Caco-2 (cell line): ENCODE measurements at regions not wholly inside any gene's neighbourhood (a gene's known extent, or its start where the extent isn't known, plus 50 kb on each side); places are given as distances from the start of the nearest gene placed in this dataset.
A peak's percentile ranks its signal among the peaks of the same experiment; 100 is the strongest.

Experiments used
- BruUV-seq: library from RNA; stranded (reverse); fragments of 400-500 nt; replicated peaks from 2 replicates; lab custom pipeline; 2021; lab: Mats Ljungman, UMichigan
- CTCF ChIA-PET: fragments of 300-600 bp; sonication (Branson Sonifier 250); formaldehyde crosslinking; loops from one replicate; lab custom pipeline; 2022; ENCODE audit warnings: antibody characterized with exemption; lab: Charles Lee
- POLR2A ChIA-PET: fragments of 300-600 bp; sonication (Branson Sonifier 250); formaldehyde crosslinking; loops from one replicate; lab custom pipeline; 2022; ENCODE audit warnings: antibody characterized with exemption; lab: Charles Lee
- DNase-seq, 2 experiments: peaks; one replicate each; pipeline versions ENCODE4 v3.0.0 to v3.0.0-alpha.2; 2020 to 2022
- H3K27me3 ChIP-seq: replicated peaks from 2 replicates; pipeline ENCODE4 v1.6.0; 2011; ENCODE audit warnings: low read length; ENCODE audit not compliant: control insufficient read depth, insufficient read depth
- H3K36me3 ChIP-seq: 2 replicates; pipeline ENCODE4 v1.5.1; 2011; ENCODE audit warnings: low read length; ENCODE audit not compliant: control insufficient read depth, insufficient read depth
- H3K4me1 ChIP-seq: fragments of 250-450 bp; sonication (Bioruptor Pico); 2 replicates; pipeline ENCODE4 v1.5.1; 2020; ENCODE audit warnings: mild to moderate bottlenecking
- H3K4me3 ChIP-seq: 2 replicates; pipeline ENCODE4 v1.5.1; 2011; ENCODE audit warnings: low read depth, mild to moderate bottlenecking, control low read depth, low read length
- H3K9me3 ChIP-seq: fragments of 250-450 bp; sonication (Bioruptor Pico); 2 replicates; pipeline ENCODE4 v1.5.1; 2020; ENCODE audit warnings: mild to moderate bottlenecking, moderate library complexity
- H3K27ac Mint-ChIP-seq: one replicate; pipeline ENCODE4 v1.8.0; 2022; ENCODE audit warnings: mixed read lengths; ENCODE audit not compliant: unreplicated experiment
- H3K27me3 Mint-ChIP-seq: one replicate; pipeline ENCODE4 v1.8.0; 2022; ENCODE audit warnings: mixed read lengths; ENCODE audit not compliant: insufficient read depth, unreplicated experiment
- H3K36me3 Mint-ChIP-seq: one replicate; pipeline ENCODE4 v1.8.0; 2022; ENCODE audit warnings: mild to moderate bottlenecking, mixed read lengths; ENCODE audit not compliant: insufficient read depth, unreplicated experiment
- H3K4me1 Mint-ChIP-seq: one replicate; pipeline ENCODE4 v1.8.0; 2022; ENCODE audit warnings: low read depth, mixed read lengths; ENCODE audit not compliant: unreplicated experiment
- H3K4me3 Mint-ChIP-seq: one replicate; pipeline ENCODE4 v1.8.0; 2022; ENCODE audit warnings: mild to moderate bottlenecking, moderate library complexity, mixed read lengths; ENCODE audit not compliant: unreplicated experiment
- H3K9me3 Mint-ChIP-seq: one replicate; pipeline ENCODE4 v1.8.0; 2022; ENCODE audit warnings: mixed read lengths; ENCODE audit not compliant: unreplicated experiment
- CTCF ChIP-seq, 2 experiments: fragments of 200-600 bp in 1 of 2; IDR thresholded peaks; 1 replicate in 1 of 2; 2 replicates in 1 of 2; pipeline versions ENCODE4 v1.5.1 to v1.8.0; 2011 to 2022; ENCODE audit warnings: antibody characterized with exemption in 1 of 2, control low read depth in 1 of 2, inconsistent platforms in 1 of 2, low read depth in 1 of 2, low read length in 1 of 2, mild to moderate bottlenecking in 1 of 2, moderate library complexity in 1 of 2; ENCODE audit not compliant: insufficient read depth in 1 of 2, severe bottlenecking in 1 of 2, unreplicated experiment in 1 of 2
- intact Hi-C: fragments of 100-400 bp; cut with micrococcal nuclease; formaldehyde crosslinking; loops from one replicate; pipeline ENCODE4 v1.10.0; 2022; ENCODE audit not compliant: unreplicated experiment

DNA sequence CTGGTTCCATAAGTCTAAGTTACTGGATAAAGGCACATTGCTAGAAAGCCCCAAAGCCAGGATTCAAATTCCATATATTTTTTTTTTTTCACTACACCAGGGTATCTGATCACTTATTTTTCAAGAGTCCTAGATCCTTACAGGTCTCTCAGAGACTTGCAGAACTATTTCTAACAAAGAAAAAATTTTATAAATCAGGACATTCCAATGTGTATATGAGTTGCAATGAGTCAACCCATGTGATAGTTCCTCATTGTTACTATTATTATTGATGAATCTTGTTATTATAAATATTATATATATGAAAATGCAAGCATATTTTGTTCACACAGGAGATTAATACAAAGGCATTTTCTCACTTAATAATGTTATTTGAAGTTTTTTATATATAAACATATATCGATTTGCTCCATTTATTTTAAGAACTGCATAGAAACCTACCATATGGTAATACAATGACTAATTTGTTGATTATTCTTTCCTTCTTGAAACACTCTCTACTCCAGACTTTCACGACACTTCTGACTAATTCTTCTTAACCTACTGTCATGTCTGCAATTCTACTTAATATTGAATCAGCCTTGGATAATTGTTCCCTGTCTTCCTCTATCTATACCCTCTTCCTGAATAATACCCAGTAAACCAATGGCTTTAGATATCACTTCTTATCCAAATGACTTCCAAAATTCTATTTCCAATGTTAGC is 968.4 kb upstream of the NRXN1 start:
- no peaks in the 10 kb centered on the region for H3K9me3 ChIP-seq
- no TSS peak for BruUV-seq
- Mint-ChIP-seq H3K36me3 (no peaks in the 10 kb centered on the region), H3K9me3 (peaks cover 8% of the 10 kb centered on the region), H3K4me1 (no peaks in the 10 kb centered on the region), H3K4me3 (no peak overlapping the region), H3K27ac (no peak overlapping the region), H3K27me3 (no peaks in the 10 kb centered on the region)
- H3K4me3 ChIP-seq, result no peak overlapping the region
- intact Hi-C loops, result no loop called here
- no peak for TF ChIP-seq CTCF (IDR thresholded peaks at IDR 0.05; ENCODE audit: insufficient read depth in 1 of 2, low read depth in 1 of 2, low read length in 1 of 2, severe bottlenecking in 1 of 2, unreplicated experiment in 1 of 2)
- H3K27me3 ChIP-seq, result no peaks in the 10 kb centered on the region
- no peaks in the 10 kb centered on the region for H3K4me1 ChIP-seq
- ChIA-PET POLR2A (no interaction called here), CTCF (no interaction called here)
- no peak for DNase-seq
- H3K36me3 ChIP-seq, result no peaks in the 10 kb centered on the region

DNA sequence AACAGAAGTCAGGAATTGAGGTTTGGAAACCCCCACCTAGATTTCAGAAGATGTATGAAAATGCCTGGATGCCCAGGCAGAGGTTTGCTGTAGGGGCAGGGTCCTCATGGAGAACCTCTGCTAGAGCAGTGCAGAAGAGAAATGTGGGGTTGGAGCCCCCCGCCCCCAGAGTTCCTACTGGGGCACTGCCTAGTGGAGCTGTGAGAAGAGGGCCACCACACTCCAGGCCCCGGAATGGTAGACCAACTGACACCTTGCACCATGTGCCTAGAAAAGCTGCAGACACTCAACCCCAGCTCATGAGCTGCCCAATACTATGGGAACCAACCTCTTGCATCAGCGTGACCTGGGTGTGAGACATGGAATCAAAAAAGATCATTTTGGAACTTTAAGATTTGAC is 967.0 kb upstream of the NRXN1 start:
- H3K9me3 ChIP-seq, result no peaks in the 10 kb centered on the region
- TF ChIP-seq CTCF (IDR thresholded peaks at IDR 0.05; ENCODE audit: insufficient read depth in 1 of 2, low read depth in 1 of 2, low read length in 1 of 2, severe bottlenecking in 1 of 2, unreplicated experiment in 1 of 2), result no peak
- ChIA-PET CTCF (no interaction called here), POLR2A (no interaction called here)
- Mint-ChIP-seq H3K36me3 (no peaks in the 10 kb centered on the region), H3K27me3 (no peaks in the 10 kb centered on the region), H3K4me1 (no peaks in the 10 kb centered on the region), H3K9me3 (peaks cover 8% of the 10 kb centered on the region), H3K4me3 (no peak overlapping the region), H3K27ac (no peak overlapping the region)
- no TSS peak for BruUV-seq
- DNase-seq, result no peak
- no peaks in the 10 kb centered on the region for H3K36me3 ChIP-seq
- intact Hi-C loops, result no loop called here
- no peaks in the 10 kb centered on the region for H3K27me3 ChIP-seq
- no peaks in the 10 kb centered on the region for H3K4me1 ChIP-seq
- H3K4me3 ChIP-seq, result no peak overlapping the region

DNA sequence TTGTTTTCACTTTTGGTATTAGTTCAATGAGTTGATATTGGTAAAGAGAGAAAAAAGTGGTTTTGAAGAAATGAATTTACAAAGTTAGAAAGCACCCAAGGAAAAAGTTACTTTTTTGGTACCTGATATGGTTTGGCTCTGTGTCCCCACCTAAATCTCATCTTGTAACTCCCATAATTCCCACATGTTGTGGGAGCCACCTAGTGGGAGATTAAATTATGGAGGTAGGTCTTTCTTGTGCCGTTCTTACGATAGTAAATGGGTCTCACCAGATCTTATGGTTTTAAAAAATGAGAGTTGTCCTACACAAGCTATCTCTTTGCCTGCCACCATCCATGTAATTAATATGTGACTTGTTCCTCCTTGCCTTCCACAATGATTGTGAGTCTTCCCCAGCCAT is 965.6 kb upstream of the NRXN1 start:
- peak in 1 of 2 experiments; percentile 11 for DNase-seq
- Histone ChIP-seq H3K4me1 (no peaks in the 10 kb centered on the region), H3K36me3 (no peaks in the 10 kb centered on the region), H3K4me3 (no peak overlapping the region), H3K27me3 (no peaks in the 10 kb centered on the region), H3K9me3 (no peaks in the 10 kb centered on the region)
- Mint-ChIP-seq H3K4me1 (no peaks in the 10 kb centered on the region), H3K27ac (no peak overlapping the region), H3K9me3 (peaks cover 8% of the 10 kb centered on the region), H3K36me3 (no peaks in the 10 kb centered on the region), H3K27me3 (no peaks in the 10 kb centered on the region), H3K4me3 (no peak overlapping the region)
- ChIA-PET POLR2A (no interaction called here), CTCF (no interaction called here)
- no TSS peak for BruUV-seq
- intact Hi-C loops, result no loop called here
- TF ChIP-seq CTCF (IDR thresholded peaks at IDR 0.05; ENCODE audit: insufficient read depth in 1 of 2, low read depth in 1 of 2, low read length in 1 of 2, severe bottlenecking in 1 of 2, unreplicated experiment in 1 of 2), result peak in 1 of 2 experiments; percentile 12
